Suppressor macrophage (primary cell): ENCODE measurements at regions not wholly inside any gene's neighbourhood (a gene's known extent, or its start where the extent isn't known, plus 50 kb on each side); places are given as distances from the start of the nearest gene placed in this dataset.

ENCODE experiments used
- DNase-seq, 4 experiments: peaks; one replicate each; pipeline ENCODE4 v3.0.0-alpha.2; 2020 to 2022

GRCh38 chr2:150581717-150582472 lies 94.4 kb upstream of the RND3 start:
- DNase-seq: no peak

DNA sequence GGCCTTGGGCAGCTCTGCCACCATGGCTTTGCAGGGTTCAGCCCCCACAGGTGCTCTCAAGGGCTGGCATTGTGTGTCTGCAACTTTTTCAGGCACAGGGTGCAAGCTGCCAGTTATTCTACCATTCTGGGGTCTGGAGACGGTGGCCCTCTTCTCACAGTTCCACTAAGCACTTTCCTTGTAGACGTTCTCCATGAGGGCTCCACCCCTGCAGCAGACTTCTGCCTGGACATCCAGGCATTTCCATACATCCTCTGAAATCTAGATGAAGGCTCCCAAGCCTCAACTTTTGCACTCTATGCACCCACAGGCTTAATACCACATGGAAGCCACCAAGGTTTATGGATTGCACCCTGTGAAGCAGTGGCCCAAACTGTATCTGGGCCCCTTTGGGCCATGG lies 91.0 kb upstream of the RND3 start:
- no peak for DNase-seq

- DNase-seq: no peak
Observed at GRCh38 chr2:150575861-150576260, 88.4 kb upstream of the RND3 start.

DNA sequence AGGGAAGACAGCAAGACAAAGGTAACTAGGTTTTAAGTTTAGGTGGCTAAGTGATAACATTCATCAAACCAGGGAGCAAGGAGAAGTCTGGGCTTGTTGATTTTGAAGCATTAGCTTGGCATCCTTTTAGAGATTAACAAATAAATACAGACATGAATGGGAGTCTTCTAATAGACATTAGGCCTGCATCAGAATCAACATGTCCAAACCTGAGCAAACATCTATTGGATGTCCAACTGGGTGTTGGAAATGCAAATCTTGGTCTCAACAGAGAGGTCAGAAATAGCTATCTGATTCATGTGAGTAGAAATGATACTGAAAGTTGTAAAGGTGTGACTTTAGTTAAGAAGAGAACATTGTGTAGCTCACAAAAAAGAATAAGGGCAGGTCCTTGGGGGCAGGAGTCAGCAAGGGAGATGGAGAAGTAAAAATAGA lies 85.5 kb upstream of the RND3 start:
- no peak for DNase-seq

- no peak for DNase-seq
Observed at GRCh38 chr2:150572194-150572766, 84.8 kb upstream of the RND3 start.

- no peak for DNase-seq
Observed at GRCh38 chr2:150571121-150571520, 83.7 kb upstream of the RND3 start.

DNA sequence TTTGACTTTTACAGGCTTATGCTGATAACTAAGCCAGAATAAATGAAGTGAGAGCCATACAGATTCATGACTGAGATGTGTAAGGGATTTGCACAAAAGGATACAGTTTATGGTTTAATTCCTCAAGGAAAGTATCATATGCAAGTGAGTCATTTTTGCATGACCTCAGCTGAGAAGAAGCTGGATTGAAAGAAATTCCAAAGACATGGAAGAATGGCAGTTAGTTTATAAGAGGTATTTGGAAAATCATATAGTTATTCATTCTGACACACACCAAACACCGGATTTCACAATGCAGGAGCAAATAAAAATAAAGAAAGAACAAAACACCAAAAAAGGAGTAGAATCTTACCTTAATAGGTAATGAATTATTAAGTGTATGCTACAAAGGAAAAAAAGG lies 83.2 kb upstream of the RND3 start:
- DNase-seq: no peak

- DNase-seq: no peak
Observed at GRCh38 chr2:150569761-150570160, 82.3 kb upstream of the RND3 start.

DNA sequence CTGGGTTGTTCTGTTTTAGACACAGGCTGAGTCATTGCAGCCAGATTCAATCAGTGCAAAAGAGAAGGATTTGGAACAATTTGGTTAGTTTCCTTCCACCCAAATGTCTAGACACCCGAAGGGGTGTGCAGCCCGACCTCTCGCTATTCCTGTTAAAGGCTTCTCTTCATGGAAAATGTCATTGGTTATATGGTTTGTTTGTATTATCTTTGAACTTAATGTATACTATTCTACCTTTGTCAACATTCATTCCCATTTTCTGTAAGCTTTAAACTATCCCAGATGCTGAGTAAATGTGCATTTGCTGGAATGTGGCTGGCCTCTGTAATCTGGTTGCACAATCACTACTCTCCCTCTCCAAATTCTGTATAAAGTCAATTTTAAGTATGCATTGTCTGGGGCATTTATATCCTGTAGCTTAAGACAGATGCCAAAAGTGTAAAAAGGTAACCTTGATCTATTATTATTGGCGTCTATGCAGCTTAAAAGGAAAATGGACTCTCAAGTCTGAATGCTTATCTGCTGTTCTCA lies 80.4 kb upstream of the RND3 start:
- DNase-seq: no peak

GRCh38 chr2:150566289-150566688 lies 78.8 kb upstream of the RND3 start:
- no peak for DNase-seq

GRCh38 chr2:150561076-150561475 lies 73.6 kb upstream of the RND3 start:
- DNase-seq: no peak

- DNase-seq: no peak
Observed at GRCh38 chr2:150557020-150557600, 69.6 kb upstream of the RND3 start.

DNA sequence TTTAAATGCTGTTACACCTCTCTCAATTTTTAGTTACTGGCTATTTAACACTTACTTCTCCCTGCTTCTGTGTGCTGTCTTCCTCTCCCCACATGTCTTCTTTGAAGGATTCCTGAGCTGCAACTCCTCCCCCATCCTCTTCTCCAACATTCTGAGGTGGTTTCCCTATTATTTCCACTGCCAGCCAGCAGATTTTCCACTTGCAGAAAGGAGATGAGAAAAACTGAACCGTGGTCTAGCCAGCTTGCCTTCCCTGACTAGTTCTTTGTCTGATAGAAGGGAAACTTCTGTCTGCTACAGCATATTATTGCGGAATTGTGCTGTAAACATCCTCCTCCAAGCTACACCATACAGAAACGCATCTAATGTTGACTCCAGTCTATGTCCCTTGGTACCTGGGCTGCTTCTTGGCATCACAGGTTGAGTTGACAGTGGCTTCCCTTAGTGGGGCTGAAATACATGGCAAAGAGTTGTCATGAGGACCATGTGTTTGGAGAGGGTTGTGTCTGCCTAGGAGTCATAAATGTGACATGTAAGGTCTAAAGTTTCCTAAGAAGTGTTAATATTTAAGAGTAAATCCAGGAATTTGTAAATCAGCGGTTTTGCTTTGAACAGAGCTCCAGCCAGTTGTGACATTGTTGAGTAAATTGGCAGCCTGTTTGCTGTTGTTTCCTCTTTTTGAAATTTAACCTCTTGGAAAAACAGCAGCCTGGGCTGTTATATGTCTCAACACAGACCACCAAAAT lies 68.3 kb upstream of the RND3 start:
- no peak for DNase-seq

- DNase-seq: no peak
Observed at GRCh38 chr2:150554046-150554445, 66.6 kb upstream of the RND3 start.

GRCh38 chr2:150552041-150552820 lies 64.8 kb upstream of the RND3 start:
- no peak for DNase-seq

GRCh38 chr2:150549381-150549780 lies 61.9 kb upstream of the RND3 start:
- no peak for DNase-seq

DNA sequence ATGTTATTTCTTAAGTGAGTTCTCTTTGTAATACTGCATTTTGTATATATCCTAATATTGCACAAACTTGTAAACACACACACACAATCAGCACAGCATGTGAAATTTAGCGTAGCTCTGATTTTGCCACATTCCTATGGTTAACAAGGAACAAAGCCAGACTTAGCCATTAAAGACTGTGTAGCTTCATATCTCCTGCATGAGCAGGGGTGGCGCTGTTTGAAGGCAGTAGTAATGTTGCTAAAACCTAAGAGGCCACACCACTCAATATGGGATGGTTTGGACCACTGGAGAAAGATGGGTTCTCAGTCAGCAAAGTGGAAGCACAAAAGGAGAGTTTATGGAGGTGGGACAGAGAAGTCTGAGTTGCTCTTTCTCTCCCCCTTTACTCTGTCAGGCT lies 61.1 kb upstream of the RND3 start:
- no peak for DNase-seq

GRCh38 chr2:150545916-150546315 lies 58.4 kb upstream of the RND3 start:
- no peak for DNase-seq

DNA sequence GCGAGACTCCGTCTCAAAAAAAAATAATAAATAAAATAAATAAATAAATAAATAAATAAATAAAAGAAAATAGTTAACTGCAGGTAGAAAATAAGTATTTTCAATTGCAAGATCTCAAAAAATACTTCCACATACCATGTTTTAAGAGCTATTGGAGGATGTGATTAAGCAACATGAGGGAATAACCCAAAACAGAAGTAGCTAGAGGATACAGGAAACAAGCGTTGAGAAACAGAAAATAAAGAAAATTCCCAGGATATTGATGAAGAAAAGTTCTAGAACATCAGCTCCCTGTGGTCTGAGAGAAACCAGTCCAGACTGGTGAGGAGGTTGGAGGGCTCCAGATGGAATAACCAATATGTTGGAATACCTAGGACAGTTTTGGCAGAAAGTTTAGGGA lies 57.3 kb upstream of the RND3 start:
- no peak for DNase-seq

DNA sequence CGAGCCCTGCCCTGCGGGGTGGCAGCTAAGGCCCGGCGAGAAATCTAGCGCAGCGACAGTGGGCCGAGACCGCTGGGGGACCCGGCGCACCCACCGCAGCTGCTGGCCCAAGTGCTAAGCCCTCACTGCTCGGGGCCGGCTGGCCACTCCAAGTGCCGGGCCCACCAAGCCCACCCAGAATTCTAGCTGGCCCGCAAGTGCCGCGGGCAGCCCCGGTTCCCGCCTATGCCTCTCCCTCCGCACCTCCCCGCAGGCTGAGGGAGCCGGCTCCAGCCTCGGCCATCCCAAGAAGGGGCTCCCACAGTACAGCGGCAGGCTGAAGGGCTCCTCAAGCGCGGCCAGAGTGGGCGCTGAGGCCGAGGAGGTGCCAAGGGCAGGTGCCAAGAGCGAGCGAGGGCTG lies 55.2 kb upstream of the RND3 start:
- DNase-seq: no peak

- DNase-seq: no peak
Observed at GRCh38 chr2:150542172-150542571, 54.7 kb upstream of the RND3 start.

- DNase-seq: no peak
Observed at GRCh38 chr2:150538651-150539201, 51.3 kb upstream of the RND3 start.
